ENCODE measurements at regions not wholly inside any gene's neighbourhood (a gene's known extent, or its start where the extent isn't known, plus 50 kb on each side); places are given as distances from the start of the nearest gene placed in this dataset.

DNA sequence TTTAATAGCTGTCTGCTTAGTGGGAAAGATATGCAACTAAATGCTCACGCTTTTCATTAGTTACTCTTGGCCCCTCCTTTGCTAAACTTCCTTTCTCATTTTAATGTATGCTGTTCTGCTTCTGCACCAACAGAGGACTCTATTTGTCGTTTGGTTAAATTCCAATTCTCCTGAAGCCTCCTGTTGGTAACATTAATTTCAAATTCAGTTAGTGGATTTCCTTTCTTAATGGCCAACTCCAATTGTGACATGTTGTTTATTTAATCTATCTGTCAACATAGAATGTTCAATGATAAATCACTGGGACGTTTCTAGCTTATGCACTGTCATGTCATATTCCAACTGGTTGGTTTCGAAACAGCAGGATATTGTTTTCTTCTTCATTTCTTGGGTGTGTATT, 467.4 kb upstream of the BCHE start:
- no peaks in the 10 kb centered on the region for H3K9me3 ChIP-seq (ENCODE audit: control insufficient read depth, insufficient read depth, low read length)
- H3K4me3 ChIP-seq (ENCODE audit: low read depth, low read length) = no peak overlapping the region
- POLR2A ChIA-PET = no interaction called here
- CTCF ChIA-PET = no interaction called here
- no peak overlapping the region for H3K27ac ChIP-seq (ENCODE audit: low read depth, low read length)
- TF ChIP-seq, protein P1, sequence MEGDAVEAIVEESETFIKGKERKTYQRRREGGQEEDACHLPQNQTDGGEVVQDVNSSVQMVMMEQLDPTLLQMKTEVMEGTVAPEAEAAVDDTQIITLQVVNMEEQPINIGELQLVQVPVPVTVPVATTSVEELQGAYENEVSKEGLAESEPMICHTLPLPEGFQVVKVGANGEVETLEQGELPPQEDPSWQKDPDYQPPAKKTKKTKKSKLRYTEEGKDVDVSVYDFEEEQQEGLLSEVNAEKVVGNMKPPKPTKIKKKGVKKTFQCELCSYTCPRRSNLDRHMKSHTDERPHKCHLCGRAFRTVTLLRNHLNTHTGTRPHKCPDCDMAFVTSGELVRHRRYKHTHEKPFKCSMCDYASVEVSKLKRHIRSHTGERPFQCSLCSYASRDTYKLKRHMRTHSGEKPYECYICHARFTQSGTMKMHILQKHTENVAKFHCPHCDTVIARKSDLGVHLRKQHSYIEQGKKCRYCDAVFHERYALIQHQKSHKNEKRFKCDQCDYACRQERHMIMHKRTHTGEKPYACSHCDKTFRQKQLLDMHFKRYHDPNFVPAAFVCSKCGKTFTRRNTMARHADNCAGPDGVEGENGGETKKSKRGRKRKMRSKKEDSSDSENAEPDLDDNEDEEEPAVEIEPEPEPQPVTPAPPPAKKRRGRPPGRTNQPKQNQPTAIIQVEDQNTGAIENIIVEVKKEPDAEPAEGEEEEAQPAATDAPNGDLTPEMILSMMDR (IDR thresholded peaks at IDR 0.05; ENCODE audit: low read depth, low read length) = no peak; the same call in 1 of the 2 replicates
- no peak for DNase-seq (ENCODE audit: low read depth, low spot score)
- H3K27me3 ChIP-seq (ENCODE audit: control insufficient read depth, insufficient read depth, low read length) = no peaks in the 10 kb centered on the region

DNA sequence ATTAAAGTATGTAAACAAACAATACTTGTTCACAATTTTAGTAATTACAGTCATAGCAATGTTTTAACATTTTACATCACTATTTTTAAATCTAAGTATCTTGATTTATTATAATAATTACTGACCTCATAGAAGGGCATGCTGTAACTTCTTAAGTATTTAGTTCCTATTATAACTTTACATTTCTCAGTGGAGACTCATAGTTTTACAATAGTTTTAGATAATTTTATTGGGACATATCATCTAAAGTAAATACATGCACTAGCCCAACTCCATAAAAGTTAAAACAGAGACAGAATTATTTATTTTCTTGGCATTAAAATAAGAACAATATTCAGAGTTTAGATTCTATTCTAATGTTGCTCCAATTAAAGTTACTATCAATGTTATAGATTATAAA, 466.5 kb upstream of the BCHE start:
- no peaks in the 10 kb centered on the region for H3K9me3 ChIP-seq (ENCODE audit: control insufficient read depth, insufficient read depth, low read length)
- H3K27ac ChIP-seq (ENCODE audit: low read depth, low read length) = no peak overlapping the region
- ChIA-PET POLR2A (no interaction called here), CTCF (no interaction called here)
- H3K27me3 ChIP-seq (ENCODE audit: control insufficient read depth, insufficient read depth, low read length) = no peaks in the 10 kb centered on the region
- no peak for DNase-seq (ENCODE audit: low read depth, low spot score)
- no peak overlapping the region for H3K4me3 ChIP-seq (ENCODE audit: low read depth, low read length)
- TF ChIP-seq, protein P1 (IDR thresholded peaks at IDR 0.05; ENCODE audit: low read depth, low read length) = no peak

DNA sequence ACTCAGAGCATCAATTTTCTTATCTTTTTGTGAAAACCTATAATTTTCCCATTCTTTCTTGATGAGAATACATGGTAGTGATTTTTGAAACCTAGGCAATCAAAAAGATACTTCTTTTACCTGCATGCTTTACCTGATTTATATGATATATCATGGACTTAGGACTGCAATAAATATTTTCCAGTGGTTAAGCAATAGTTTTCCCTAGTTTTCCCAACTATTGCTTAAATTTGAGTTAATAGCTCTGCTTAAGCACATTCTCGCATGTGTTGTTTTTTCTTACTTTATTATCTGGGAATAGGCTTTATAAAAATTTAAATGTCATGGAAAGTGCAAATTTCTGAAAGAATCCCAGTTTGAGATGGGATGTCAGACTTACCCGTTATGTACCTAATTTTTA, 465.1 kb upstream of the BCHE start:
- ChIA-PET CTCF (no interaction called here), POLR2A (no interaction called here)
- Histone ChIP-seq H3K9me3 (ENCODE audit: control insufficient read depth, insufficient read depth, low read length) (no peaks in the 10 kb centered on the region), H3K27me3 (ENCODE audit: control insufficient read depth, insufficient read depth, low read length) (no peaks in the 10 kb centered on the region), H3K4me3 (ENCODE audit: low read depth, low read length) (no peak overlapping the region), H3K27ac (ENCODE audit: low read depth, low read length) (no peak overlapping the region)
- TF ChIP-seq, protein P1 (IDR thresholded peaks at IDR 0.05; ENCODE audit: low read depth, low read length) = no peak
- no peak for DNase-seq (ENCODE audit: low read depth, low spot score)

DNA sequence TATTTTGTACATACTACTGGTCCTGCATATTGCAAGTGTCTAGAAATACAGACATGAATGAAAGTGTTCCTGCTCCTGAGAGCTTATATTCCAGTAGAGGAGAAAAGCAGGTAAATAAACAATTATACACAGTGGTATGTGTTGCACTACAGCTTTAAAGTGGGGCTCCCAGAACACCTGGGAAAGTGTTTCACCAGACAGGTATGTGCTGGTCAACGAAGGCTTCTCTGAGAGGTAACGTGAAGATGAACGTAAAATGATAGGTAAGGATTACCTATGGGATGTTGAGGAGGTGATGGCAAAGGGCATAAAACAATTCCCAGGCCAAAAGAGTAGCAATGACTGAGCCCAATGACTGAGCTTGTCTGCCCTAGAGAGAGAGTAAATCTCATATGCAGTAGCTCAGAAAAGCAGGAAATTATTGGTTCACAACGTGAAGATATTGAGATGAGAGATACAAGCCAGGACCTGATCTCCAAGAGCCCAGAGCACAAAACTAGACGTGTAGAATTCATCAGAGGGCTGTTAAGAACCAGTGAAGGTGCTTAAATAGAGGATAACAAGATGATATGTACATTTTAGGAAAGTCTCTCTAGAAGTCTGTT, 459.1 kb upstream of the BCHE start:
- Histone ChIP-seq H3K27me3 (ENCODE audit: control insufficient read depth, insufficient read depth, low read length) (no peaks in the 10 kb centered on the region), H3K4me3 (ENCODE audit: low read depth, low read length) (no peak overlapping the region), H3K27ac (ENCODE audit: low read depth, low read length) (no peak overlapping the region), H3K9me3 (ENCODE audit: control insufficient read depth, insufficient read depth, low read length) (no peaks in the 10 kb centered on the region)
- POLR2A ChIA-PET = no interaction called here
- no peak for DNase-seq (ENCODE audit: low read depth, low spot score)
- CTCF ChIA-PET = no interaction called here
- TF ChIP-seq, protein P1 (IDR thresholded peaks at IDR 0.05; ENCODE audit: low read depth, low read length) = no peak

DNA sequence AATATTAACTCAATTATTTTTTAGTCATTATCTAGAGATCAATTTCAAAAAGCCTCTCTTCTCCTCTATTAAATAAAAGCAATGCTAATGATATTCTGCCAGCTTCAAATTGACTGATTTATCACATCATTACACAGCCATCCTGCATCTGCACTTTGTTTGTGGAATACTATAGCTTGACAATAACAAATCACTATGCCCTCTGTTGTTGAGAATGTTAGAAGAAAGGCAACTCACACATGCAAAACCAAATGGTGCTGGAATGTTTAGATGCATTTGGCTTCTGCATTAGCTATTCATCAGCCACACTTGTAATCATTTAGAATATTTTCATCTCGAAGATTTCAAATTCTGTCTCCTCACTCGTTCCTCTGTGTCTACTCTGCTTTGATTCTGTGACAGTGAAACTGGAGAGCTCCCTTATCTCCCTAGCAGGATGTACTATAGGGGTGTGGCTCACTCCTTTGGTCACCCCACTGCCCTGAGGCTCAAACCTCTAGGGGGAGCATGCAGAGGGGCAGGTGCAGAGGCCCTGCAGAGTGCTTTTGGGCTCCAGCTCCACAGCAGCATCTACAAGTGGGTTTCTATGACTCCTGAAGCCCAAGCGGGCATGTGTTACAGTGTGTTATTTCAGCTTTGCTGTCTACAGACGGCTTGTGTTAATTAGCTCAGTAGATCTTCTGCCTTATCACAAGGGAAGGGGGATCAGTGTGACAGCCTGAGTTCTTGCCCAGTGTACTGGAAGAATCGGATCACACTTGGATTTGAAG, 454.1 kb upstream of the BCHE start:
- TF ChIP-seq, protein P1 (IDR thresholded peaks at IDR 0.05; ENCODE audit: low read depth, low read length) = no peak
- CTCF ChIA-PET = no interaction called here
- Histone ChIP-seq H3K9me3 (ENCODE audit: control insufficient read depth, insufficient read depth, low read length) (no peaks in the 10 kb centered on the region), H3K27ac (ENCODE audit: low read depth, low read length) (no peak overlapping the region), H3K4me3 (ENCODE audit: low read depth, low read length) (no peak overlapping the region), H3K27me3 (ENCODE audit: control insufficient read depth, insufficient read depth, low read length) (no peaks in the 10 kb centered on the region)
- no peak for DNase-seq (ENCODE audit: low read depth, low spot score)
- POLR2A ChIA-PET = no interaction called here

Data from AG04450 (cell line).